Hematopoietic multipotent progenitor cell treated with erythropoietin and hydrocortisone succinate and interleukin-3 and kit ligand, for 4 days (in vitro differentiated cells): ENCODE measurements at regions not wholly inside any gene's neighbourhood (a gene's known extent, or its start where the extent isn't known, plus 50 kb on each side); places are given as distances from the start of the nearest gene placed in this dataset.
A peak's percentile ranks its signal among the peaks of the same experiment; 100 is the strongest.
"Not testable (repeated sequence)": the region's sequence is repeated elsewhere in the genome, so short reads cannot be mapped to it uniquely, and the experiment has no call there.

Experiments
- DNase-seq: peaks from one replicate; pipeline ENCODE4 v3.0.0-alpha.2; 2015

DNA sequence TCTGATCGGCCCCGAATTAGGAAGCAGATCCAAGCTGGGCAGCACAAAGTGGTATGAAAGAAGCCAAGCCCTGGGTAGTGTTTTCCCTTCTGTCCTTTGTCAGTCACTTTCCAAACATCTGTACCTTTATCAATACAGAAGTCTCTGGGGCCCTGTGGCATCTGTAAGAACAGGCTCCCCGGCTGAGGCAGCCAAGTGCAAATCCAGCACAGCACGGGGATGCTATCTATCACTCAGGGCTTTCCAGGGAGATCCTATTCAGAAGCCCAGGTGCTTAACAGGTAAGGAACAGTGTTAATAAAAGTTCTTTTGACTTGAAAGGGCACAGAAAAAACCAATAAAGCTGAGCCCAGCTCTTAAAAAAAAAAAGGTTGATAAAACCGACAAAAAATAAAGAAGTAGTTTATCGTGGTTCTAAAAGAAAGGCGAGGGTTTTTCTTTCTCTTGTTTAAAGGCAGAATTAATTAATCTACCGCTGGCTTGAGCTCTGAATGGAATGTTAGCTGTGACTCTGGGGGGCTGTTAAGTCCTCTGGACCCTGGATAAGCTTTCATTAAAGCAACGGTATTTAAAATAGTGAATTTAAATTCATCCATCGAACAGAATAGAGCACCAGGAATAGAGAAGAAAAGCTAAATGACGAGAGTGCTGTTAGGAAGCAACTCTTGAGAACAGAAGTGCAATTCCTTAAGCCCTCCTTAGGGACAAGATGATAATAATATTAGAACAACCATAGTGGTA lies 119.1 kb upstream of the GATB start:
- DNase-seq: no peak

DNA sequence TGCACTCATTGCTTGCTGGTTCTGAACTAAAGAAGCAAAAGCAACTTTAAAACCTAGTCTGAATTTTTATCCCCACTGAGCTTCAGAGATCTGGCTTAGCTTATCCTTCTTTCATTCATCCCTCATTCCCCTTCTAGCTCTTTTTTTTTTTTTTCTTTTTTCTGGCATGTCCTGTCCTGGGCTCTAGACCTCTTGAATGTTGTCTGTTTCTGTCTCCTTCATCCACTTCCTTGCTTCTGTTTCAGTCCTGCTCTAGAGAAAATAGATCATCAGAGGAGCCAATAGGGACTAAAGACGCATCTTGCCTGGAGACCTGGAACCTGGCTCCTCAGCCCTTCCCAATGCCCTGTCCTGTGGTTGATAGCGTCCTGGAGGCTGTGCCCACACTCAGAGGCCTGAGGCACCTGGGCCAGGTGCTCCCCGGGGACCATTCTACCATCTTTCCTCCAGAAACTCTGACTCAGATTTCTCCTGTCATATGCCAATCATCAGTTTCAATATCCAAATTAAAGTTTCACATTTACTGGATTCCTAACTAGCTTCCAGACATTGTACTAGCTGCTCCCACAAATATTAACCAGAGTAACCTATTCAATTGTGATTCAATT lies 115.7 kb upstream of the GATB start:
- DNase-seq: no peak

GRCh38 chr4:151874328-151874727 lies 113.5 kb upstream of the GATB start:
- no peak for DNase-seq

DNA sequence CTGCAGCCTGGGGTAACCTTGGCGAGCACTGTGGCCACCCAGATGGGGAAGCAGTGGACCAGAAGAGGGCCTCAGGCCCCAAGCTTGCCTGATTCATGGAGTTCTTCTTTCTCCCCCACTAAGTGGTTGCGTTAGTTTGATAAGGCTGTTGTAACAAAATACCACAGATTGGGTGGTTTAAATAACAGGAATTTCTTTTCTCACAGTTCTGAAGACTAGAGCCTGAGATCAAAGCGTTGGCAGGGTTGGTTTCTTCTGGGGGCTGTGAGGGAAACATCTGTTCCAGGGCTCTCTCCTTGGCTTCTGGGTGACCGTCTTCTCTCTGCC lies 105.7 kb upstream of the GATB start:
- peak; percentile 65 for DNase-seq

DNA sequence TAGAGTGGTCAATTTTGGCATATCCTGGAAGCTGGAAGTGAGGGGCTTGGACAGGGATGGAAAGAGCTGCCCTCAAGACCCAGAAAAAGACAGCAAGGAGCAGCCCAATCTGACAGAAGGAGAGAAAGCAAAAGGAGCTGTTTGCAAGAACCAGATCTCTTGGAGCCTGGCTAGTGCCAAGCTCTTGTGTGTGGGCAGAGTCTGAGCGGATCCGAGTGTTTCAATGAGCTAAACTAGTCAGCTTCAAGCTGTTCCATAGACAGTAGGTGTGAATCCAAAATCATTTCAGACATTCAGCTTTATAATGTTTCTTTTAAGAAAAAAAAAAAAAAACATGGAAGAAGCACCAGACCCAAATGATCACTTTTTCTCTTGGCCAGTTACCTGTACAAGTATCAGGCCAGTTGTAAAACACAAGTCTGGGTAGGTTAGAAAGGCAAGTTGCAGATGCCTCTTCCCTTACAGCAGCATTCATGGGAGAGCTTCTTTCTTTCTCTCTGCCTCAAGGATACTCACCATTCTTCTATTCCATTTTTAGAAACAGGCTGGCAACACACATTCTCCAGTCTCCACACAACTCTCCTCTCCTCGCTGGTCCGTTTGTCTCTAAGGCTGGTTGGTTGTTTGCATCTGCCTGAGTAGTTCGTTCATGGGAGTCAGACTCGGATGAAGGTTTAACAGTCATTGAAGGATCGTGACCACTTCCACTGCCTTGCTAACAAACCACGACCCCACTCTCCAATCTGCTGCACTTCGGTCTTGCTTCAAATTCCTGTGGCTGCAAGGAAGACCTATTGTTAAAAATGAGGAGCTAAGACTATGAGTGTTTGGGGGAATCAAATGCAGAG lies 105.2 kb upstream of the GATB start:
- no peak for DNase-seq

DNA sequence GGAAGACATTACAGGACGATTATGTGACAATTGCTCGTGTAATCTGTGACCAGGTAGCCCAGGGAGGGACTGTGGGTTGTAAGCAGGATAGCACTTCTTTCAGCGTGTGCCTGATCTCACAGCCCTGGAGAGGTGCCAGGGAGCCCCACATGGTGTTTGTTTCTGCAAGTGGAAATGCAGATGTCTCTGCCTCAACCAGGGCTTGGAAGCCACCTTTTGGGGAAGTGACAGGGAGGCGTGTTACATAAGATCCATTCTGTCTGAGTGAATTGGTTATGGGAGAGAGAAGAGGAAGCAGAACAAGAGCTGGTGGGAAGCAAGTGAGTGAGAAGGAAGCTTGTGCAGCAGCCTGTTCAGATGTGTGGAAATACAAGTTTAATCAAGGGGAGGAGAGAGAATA lies 104.5 kb upstream of the GATB start:
- DNase-seq: peak; percentile 82

DNA sequence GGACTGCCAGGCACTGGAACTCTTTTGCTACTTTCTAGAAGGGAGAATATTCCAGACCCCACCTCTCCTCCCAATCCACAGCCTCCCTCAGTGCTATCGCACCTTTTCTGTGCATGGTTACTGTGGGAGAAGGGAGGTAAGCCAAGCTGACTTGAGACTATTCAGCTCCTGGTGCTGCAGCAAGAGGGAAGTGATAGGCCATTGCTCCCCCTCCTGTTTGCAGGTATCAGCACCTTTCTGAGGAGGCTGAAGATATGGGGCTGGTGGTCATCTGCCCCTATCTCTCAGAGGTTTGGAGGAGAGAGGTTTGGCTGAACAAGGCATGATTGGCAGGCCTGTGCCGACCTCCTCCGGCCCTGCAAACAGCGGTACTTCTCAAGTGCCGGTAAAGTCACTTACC lies 103.3 kb upstream of the GATB start:
- DNase-seq: no peak

DNA sequence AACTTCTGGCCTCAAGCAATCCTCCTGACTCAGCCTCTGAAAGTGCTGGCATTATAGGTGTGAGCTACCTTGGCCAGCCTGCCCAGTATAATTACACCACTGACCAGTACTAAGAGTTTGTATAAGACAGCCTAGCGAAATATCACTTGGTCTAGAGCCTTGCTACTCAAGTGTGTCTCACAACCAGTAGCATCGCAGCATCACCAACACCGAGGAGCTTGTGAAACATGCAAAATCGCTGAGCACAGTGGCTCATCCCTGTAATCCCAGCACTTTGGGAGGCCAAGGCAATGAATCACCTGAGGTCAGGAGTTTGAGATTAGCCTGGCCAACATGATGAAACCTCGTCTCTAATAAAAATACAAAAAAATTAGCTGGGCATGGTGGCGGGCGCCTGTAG lies 102.0 kb upstream of the GATB start:
- no peak for DNase-seq

DNA sequence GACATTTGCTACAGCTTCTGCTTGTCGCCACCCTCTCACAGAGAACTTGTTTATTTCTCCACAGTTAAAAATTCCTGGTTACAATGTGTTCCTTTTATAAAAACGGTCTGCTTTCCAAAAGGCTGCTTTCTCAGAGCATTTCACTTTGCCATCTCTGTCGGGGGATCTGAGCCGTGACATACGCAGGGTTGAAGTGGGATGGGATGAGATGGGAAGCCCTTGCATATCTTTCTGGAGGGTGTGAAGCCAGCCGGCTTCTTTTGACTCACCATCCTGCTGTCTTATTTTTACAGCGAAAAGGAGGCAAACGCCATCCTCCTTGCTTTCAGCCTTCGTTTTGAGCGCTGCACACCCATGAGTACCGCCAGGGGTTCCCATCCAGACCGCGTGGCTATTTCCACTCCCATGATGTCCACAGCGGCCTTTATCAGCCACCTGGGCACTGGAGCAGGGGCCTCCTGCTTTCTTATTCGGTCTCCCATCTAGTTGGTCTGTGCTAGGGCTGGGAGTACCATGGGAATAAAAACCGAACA lies 99.8 kb upstream of the GATB start:
- DNase-seq: no peak

GRCh38 chr4:151859641-151860040 lies 98.8 kb upstream of the GATB start:
- no peak for DNase-seq

DNA sequence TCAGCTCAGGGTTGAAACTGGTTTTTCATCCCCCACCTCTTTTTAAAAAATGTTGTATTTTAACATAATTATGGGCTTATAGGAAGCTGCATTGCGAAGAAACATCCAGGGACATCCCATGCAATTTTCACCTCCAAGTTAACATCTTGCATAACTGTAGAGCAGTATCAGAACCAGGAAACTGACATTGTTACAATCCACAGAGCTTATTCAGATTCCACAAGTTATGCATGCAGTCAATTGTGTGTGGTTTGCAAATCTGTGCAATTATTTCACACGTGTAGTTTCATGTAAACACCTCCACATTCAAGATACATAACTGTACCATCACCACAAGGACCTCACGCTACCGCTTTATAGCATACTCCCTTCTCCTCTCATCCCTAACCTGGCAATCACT lies 97.5 kb upstream of the GATB start:
- DNase-seq: no peak

DNA sequence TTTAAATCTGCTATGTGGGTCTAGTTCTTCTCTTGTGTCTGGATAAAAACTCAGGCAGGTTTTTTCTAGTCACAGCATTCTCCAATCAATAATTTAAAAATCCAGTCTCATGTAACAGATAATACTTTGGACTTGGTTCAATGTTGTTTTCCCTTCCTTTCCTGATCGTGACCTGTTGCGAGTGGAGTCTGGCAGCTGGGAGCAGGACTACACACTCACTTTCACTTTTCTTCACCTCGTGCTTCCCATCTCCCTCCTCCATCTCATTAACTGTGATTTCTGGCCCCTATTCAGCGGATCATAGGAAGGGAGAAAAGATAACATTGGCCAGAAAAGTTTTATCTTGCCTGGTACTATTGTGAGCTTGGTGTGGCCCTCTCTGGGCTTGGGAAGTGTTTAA lies 96.6 kb upstream of the GATB start:
- DNase-seq: no peak

GRCh38 chr4:151855747-151856146 lies 94.9 kb upstream of the GATB start:
- no peak for DNase-seq

DNA sequence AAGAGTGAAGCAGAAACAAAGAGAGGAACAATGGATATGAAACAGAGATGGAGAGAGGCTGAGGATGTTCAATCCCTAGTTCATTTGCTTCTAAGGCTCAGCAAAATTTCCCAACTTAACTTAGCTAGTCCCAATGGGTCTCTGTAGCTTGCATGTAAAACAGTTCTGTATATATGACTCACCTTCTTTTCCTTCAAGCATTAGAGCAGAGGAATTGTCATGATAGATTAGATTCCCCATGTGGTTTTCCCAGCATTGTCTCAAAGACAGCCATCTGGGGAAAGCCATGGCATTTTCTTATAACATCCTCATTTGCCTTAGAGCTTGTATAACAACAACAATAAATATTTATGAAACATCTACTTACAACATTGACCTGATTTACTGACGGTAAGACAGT lies 93.9 kb upstream of the GATB start:
- DNase-seq: no peak

GRCh38 chr4:151853034-151853433 lies 92.2 kb upstream of the GATB start:
- DNase-seq: no peak

GRCh38 chr4:151852202-151852601 lies 91.4 kb upstream of the GATB start:
- no peak for DNase-seq

- DNase-seq: no peak
Measured at GRCh38 chr4:151851354-151851753, 90.5 kb upstream of the GATB start.

- DNase-seq: no peak
Measured at GRCh38 chr4:151850791-151851213, 90.0 kb upstream of the GATB start.

DNA sequence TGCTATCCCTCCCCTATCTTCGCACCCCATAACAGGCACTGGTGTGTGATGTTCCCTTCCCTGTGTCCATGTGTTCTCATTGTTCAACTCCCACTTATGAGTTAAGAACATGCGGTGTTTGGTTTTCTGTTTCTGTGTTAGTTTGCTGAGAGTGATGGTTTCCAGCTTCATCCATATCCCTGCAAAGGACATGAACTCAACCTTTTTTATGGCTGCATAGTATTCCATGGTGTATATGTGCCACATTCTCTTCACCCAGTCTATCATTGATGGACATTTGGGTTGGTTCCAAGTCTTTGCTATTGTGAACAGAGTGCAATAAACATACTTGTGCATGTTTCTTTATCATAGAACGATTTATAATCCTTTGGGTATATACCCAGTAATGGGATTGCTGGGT lies 84.7 kb upstream of the GATB start:
- not testable (repeated sequence) for DNase-seq

DNA sequence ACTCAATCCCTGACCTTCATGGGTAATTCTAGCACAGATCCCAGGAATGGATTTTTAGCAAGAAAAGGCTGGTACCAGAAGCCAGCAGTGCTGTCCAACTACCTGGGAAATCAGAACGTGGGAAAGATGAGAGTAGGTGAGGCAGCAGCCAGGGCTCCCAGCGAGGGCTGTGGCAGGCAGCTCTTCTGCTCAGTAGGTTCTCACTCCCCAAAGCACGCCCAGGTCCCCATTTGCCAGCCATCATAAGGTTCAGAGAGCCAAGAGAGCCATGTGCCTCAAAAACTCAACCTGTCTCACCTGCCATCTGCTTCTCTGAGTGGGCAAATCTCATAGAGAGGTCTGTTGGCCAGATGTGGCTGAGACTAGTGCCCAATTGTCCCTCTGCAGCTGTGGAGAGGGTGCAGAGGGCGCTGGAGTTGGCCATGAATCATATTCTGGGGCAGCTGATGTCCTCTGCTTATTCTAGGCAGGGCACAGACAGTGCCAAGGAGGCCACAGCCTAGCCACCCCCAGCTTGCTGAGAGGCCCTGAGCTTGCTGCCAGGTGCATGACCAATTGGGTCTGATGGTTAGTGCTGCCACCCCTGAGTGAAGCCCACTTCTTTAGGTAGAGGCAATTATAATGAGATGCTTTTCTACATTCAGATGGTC lies 81.7 kb upstream of the GATB start:
- no peak for DNase-seq

- DNase-seq: no peak
Measured at GRCh38 chr4:151841107-151841506, 80.3 kb upstream of the GATB start.

GRCh38 chr4:151835467-151835866 lies 74.7 kb upstream of the GATB start:
- DNase-seq: no peak

DNA sequence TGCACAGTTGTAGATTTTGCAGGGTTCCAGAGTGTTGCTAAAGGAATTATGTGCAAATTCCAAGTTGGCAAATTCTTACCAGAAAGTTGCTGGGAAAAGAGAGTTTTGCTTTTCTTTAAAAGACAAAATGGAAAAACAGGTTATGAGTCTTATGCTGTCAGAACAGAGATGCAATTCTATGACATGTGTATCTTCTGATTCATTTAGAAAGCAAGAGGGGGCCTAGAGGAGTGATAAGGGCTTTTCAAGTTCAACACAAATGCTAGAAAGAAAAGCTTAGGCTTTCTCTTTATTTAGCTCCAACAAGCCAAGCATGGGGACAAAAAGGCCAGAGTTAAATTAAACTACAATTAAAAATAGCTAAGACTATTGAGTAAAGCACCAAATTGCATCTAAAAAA lies 72.4 kb upstream of the GATB start:
- no peak for DNase-seq
